Right lobe of liver (tissue), 4 donors: ENCODE measurements at regions not wholly inside any gene's neighbourhood (a gene's known extent, or its start where the extent isn't known, plus 50 kb on each side); places are given as distances from the start of the nearest gene placed in this dataset.

Experiments
- POLR2A ChIP-seq: fragments of 450-650 bp; IDR thresholded peaks from one replicate; pipeline ENCODE4 v1.6.1; 2017; ENCODE audit warnings: antibody characterized with exemption, mild to moderate bottlenecking
- TF ChIP-seq, protein P1 (sequence below), 4 donors: fragments of 200-600 bp in 3 of 4; fragments of 450-650 bp in 1 of 4; IDR thresholded peaks; one replicate each; pipeline versions ENCODE4 v1.5.1 to v1.8.0; 2016 to 2022; ENCODE audit warnings: antibody characterized with exemption in 4 of 4, mild to moderate bottlenecking in 2 of 4
- donor health status: DM: no; HTN: no; CAD: no.
- donor health status: DM: no; HTN: no; CAD: no.
- donor health status: DM: no; HTN: yes; CAD: no.

DNA sequence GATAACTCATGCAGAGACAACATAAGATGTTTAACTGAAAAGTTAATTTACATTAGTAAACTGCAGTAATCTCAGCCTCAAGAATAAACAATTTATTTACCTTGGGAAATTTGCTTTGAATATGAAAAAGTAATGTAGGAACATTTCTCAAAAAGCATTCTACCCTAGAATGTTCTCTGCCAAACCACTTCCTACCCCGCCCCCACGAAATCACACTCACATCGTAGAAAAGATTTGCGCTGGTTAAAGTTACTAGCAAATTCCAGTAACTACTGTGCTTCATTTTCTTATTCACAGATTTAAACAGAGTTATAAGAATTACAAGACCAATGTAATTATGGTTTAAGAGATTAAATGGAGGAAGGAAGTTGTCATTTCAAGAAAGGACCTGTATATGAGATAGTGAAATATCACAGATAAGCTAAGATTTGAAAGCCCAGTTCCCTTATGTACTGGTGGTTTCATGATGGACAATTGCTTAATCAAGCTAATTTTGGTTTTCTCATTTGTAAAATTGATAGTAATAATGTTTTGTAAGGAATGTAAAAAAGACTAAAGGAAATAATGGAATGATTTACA, 175.4 kb downstream of the GNAI1 start:
- TF ChIP-seq, protein P1, sequence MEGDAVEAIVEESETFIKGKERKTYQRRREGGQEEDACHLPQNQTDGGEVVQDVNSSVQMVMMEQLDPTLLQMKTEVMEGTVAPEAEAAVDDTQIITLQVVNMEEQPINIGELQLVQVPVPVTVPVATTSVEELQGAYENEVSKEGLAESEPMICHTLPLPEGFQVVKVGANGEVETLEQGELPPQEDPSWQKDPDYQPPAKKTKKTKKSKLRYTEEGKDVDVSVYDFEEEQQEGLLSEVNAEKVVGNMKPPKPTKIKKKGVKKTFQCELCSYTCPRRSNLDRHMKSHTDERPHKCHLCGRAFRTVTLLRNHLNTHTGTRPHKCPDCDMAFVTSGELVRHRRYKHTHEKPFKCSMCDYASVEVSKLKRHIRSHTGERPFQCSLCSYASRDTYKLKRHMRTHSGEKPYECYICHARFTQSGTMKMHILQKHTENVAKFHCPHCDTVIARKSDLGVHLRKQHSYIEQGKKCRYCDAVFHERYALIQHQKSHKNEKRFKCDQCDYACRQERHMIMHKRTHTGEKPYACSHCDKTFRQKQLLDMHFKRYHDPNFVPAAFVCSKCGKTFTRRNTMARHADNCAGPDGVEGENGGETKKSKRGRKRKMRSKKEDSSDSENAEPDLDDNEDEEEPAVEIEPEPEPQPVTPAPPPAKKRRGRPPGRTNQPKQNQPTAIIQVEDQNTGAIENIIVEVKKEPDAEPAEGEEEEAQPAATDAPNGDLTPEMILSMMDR (IDR thresholded peaks at IDR 0.05), result no peak
- TF ChIP-seq POLR2A, result no peak
